Suppressor macrophage treated with lipopolysaccharide for 4 hours (primary cell): ENCODE measurements at regions not wholly inside any gene's neighbourhood (a gene's known extent, or its start where the extent isn't known, plus 50 kb on each side); places are given as distances from the start of the nearest gene placed in this dataset.
"Not testable (repeated sequence)": the region's sequence is repeated elsewhere in the genome, so short reads cannot be mapped to it uniquely, and the experiment has no call there.

ENCODE experiments used
- DNase-seq: peaks from one replicate; pipeline ENCODE4 v3.0.0-alpha.2; 2020

DNA sequence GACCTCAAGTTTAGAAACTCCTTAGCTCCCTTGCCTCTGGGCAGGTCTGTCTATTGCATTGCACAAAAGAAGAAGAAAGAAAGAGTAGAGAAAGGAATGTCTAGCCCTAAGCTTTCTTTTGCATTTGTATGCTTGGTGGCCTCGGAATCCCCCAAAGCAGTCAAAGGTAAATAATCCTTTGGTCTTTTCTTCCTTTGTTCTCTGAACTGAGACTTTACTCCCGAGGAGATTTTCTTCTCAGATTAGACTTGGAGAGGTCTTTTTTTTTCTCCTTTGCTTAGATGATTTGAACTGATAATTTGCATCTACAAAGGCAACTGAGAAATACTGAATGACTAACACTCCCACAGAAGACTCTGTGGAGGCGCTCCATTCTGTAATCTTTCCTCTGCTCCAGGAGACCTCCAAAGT is 93.2 kb downstream of the AKR1D1 start:
- DNase-seq: no peak

DNA sequence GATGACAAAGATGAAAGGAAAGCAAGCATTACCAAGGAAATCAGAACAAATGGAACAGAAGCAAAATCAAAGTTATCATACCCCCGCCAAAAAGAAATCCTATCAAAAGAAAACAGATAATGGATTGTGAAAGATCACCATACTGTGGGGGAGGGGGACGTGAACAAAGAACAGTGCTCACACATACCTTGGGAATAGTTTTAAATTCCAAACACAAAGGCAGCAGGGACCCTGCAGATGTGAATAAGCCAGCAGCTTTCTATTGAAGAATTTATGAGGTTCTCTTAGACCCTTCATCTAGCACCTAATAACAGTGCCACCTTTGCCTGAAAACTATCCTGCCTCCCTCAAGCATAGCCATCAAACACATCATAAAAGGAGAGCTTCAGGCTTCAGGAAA is 94.0 kb downstream of the AKR1D1 start:
- DNase-seq: no peak

DNA sequence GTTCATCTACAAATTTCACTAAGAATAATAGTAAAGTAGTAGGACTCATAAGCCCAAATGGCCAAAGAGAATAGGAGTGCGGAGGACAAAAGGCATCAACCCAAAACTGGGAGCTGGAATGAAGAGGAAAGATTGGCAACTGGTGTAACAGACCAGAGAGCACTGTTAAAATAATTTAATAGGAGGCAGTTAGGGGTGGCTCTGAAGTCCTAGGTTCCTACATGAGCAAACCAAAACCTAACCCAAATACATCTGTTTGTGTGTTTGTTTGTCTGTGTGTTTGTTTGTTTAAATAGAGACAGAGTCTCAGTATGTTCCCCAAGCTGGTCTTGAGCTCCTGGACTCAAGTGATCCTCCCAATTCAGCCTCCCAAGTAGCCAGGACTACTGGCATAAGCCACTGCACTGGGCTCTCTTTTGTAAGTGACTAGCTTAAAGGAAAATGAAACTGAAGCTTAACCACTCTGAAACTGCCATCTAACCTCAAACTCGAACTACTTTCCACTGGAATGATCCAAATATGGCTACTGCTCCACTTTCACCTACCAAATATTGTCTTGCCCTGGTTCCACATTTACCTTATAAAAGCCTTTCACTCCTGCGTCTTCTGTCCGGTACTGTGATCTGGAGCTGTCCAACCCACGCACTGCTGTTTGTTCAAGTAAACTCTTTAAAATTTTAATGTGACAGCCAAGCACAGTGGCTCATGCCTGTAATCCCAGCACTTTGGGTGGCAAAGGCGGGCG is 94.9 kb downstream of the AKR1D1 start:
- DNase-seq: peak; percentile 53

DNA sequence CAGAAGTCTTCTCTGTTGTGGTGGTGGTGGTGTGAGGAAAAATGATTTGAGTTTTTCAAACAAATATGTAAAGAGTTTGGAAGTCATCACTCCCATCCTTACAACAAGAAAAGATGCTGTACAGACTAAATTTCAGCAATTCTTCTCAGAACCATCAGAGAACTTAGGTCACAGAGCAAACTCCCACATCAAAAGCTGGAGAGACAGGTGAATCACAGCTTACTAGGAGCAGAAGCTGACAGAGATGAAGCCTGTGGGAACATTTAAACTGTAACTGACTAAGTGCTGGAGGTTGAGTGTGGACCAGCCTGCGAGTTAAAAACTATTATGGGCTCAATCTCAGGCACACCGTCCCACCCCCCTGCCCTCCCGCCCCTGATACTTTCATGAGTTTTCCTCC is 97.3 kb downstream of the AKR1D1 start:
- no peak for DNase-seq

DNA sequence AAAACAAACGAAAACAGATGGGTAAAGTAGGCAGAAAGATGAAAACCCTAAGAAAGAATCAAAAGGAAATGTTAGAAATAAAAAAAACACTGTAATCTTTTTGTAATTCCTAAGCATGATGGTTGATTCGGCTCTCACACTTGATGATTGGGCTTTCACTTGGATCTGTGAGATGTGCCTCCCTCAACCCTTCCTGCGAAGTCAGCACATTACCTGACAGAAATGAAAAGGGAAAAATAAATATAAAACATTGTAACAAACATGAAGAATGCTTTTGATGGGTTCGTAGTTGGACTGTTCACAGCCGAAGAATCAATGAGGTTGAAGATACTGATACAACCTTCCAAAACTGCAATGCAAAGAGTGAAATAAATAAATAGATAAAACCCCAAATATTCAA is 99.8 kb downstream of the AKR1D1 start:
- no peak for DNase-seq

DNA sequence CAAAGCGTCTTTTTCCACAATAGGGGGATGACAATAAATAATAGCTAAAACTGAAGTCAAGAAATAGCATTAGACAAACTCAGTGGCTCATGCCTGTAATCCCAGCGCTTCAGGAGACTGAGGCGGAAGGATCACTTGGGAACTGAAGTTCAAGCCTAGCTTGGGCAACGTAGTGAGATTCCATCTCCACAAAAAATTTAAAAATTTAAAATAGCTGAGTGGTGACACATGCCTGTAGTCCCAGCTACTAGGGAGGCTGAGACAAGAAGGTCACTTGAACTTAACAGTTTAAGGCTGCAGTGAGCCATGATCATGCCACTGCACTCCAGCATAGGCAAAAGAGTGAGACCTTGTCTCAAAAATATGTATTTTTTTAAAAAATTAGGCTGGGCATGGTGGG is 107.9 kb downstream of the AKR1D1 start:
- no peak for DNase-seq

DNA sequence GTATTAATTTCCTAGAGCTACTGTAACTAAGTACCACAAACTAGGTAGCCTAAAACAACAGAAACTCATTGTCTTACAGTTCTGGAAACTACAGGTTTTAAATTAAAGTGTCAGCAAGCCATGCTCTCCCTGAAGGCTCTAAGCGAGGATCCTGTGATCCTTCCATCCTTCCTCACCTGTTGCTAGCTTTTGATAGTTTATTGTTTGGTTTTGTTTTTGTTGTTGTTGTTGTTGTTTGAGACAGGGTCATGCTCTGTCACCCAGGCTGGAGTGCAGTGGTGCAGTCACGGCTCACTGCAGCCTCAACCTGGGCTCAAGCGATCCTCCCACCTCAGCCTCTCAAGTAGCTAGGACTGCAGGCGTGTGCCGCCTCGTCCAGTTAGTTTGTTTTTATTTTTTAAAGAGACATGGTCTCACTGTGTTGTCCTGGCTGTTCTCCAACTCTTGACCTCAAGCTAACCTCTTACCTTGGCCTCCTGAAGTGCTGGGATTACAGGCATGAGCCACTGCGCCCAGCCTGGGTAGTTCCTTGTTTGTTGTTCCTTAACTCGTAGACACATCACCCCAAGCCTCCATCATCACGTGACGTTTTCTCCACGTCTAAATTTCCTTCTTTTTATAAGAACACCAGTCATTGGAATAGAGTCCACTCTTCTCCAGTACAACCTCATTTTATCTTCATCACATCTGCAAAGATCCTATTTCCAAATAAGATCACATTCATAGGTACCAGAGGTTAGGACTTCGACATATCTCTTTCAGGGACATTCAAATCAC is 109.1 kb downstream of the AKR1D1 start:
- DNase-seq: no peak

DNA sequence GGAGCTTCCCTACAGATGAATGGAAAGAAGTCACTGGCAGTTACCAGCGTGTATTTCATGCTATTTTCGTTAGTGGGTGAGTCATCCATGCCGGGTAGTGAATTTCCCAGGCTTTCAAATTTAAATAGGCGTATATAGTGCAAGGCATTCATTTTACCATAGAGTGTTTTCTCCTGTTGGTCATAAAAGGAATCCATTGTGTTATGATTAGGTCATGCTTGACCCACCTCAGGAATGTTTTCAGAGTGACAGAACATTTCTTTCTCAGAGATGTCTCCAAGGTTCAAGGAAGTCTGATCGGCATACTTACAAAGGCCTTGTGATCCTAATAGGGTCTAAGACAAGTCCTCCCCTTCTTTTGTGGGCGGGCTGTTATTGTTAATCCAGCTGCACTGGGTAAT is 110.7 kb downstream of the AKR1D1 start:
- peak; percentile 63 for DNase-seq

DNA sequence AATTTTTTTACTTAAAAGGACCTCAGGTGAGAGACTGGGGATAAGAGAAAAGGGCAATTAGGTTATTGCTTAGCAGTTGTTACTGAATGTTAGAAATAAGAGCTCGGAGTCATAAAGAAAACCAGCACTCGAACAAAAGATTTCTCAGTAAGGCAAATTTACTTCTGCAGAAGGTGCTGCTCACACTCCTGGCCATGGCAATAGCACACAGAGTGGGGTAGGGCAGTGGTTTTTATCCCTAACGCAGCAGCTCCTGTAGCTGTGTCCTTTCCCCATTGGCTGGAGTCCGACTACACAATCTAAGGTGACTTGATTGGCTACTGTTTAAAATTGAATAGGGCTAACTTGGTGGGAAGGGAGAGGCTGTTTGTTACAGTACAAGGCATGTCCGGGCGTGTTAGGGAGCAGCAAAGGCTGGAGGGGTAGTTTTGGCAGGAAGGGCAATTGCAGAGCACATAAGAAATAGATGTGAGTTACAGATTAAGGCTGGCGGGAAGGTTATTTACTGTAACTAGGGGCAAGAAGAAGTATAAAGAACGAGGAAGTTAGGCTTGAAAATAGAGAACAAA is 112.1 kb downstream of the AKR1D1 start:
- DNase-seq: no peak

DNA sequence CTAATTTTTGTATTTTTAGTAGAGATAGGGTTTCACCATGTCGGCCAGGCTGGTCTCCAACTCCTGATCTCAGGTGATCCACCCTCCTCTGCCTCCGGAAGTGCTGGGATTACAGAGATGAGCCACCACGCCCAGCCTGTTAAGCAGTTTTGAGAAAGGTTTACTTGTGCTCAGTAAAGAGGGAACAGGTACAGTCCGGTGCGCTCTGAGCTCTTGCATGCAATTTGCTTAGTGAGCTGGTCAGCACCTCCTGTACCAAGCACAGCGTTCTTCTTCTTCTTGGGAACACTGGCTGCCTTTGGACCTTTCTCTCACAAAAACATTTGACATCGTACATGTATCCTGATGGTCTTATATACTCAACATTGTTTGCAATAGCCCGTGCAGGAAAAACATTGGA is 118.3 kb downstream of the AKR1D1 start:
- DNase-seq: no peak

DNA sequence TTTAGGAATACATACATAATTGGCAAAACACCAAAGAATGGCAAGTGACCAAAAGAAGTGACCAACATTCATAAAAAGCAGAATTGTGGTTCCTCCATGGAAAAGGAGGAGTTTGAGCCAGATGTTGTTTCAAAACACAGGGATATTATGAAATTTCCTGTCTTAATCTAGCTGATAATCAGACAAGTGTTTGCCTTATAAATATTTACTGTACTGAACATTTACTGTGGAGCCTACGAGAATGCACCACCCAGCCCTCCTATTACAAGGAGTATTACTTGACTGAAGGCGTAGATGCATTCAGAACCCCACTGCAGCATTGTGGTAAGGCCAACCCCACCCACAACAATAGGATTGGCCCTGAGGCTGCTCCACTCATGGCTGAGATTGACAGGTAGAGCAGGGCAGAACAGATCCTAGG is 118.9 kb downstream of the AKR1D1 start:
- peak; percentile 34 for DNase-seq

DNA sequence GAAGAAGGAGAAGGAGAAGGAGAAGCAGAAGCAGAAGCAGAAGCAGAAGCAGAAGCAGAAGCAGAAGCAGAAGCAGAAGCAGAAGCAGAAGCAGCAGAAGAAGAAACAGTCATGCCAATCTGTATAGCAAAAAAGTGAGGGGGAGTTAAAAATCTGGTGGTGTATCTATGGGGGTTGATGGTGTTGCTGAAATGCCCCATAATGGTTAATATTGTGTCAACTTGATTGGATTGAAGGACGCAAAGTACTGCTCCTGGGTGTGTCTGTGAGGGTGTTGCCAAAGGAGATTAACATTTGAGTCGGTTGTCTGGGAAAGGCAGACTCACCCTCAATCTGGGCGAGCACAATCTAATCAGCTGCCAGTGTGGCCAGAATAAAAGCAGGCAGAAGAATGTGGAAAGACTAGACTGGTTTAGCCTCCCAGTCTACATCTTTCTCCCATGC is 120.3 kb downstream of the AKR1D1 start:
- peak; percentile 68 for DNase-seq

DNA sequence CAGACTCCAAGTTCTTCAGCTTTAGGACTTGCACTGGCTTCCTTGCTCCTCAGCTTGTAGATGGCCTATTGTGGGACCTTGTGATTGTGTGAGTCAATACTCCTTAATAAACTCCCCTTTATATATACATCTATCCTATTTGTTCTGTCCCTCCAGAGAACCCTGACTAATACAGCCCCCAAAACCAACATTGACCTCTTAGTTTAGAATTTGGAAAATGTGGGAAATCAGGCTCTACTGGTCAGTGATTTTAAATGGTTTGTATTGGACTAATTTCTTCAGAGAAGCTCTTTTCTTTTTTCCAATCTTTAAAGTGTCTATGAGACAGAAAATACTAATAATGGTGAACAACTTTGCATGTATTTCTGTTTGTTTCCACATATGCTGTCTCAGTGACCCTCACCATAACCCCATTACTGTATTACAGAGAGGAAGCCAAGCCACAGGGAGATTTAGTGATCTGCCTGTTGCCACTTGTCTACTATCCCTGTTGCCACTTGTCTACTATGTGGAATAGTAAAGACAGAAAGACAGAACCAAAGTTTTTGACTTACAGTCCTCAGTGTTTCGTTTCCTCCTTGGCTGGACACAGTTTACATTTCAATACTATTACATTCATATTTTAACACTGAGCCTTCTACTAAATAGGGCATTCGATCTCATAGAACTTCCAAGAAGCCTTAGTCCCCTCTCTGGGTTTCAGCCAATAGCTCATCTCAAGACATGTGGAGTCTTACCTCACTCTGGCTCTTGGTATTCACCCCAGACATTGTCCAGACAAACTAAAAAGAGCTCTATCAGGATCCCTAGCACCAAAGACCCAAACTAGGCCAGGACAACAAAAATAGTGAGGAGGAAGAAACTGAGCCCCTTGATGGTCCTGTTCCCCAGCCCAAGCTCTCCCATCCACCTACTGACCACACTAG is 121.0 kb downstream of the AKR1D1 start:
- peak; percentile 25 for DNase-seq

DNA sequence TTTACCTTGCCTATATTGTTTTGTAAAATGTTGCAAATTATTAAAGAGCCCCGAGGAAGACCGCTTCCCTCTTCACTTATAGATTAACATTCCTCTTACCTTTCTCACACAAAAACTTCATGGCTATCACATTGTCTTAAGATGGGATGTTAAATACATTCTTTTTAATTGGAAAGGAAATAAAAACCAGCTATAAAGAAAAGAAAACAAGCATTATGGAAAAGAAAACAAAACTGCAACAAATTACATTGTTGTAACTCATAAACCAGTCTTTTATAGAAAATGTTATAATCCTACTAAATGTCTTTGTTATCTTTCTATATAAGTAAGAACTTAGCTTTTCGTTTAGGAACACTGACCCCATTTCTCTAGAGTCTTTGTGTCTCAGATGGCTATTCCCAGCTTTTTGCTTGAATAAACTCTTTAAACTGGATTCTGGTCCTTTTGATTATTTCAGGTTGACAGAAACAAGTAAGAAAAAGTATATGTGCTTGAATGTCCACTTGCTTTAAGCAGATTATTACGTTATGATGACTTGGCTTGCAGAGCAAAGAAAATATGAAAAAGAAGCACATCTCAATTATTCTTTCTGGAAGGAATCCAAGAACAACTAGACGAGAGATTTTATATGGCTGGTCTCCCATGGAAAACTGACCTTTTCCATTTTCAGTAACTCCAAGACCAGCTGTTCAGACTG is 128.2 kb downstream of the AKR1D1 start:
- no peak for DNase-seq

DNA sequence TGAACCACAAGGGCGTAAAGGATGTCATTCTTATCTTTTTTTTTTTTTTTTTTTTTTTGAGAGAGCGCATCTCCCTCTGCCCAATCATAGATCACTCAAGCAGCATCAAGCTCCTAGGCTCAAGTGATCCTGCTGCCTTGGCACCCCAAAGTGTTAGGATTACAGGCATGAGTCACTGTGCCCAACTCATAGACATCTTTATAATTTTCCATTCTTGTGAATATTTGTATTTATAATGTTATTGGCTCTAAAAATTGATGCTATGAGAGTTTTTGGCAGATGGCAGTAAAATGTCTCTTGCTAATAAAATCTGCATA is 128.7 kb downstream of the AKR1D1 start:
- DNase-seq: no peak

DNA sequence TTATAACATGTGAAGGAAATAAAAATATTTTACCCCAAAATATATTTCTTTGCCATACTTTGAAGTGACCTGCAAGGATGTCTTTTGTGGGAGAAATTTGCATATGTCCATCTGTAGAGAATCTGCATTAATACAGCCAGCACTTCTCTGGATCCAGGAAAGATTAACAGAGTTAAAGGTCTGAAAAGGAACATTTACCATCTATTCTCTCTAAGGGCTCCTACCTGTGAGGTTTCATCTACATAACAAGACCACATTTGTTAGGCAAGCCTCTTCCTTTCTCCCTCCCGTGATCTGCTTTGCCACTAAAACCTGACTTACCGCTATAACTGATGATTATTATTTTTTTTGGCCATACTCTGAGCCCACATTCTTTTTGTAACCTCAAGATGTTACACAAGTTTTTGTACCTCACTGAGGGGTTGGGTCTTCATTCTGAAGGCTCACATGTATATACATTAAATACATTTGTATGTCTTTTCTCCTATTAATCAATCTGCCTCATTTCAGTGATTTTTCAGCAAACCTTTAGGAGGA is 129.4 kb downstream of the AKR1D1 start:
- no peak for DNase-seq

DNA sequence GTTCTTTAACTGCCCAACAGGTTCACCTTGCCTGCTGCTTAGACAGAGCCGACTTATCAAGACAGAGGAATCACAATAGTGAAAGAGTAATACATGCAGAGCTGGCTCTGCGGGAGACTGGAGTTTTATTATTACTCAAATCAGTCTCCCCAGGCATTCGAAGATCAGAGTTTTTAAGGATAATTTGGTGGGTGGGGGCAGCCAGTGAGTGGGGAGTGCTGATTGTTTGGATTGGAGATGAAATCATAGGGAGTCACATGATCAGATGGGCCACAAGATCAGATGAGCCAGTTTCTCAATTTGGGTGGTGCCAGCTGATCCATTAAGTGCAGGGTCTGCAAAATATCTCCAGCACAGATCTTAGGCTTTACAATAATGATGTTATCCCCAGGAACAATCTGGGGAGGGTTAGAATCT is 131.3 kb downstream of the AKR1D1 start:
- no peak for DNase-seq

DNA sequence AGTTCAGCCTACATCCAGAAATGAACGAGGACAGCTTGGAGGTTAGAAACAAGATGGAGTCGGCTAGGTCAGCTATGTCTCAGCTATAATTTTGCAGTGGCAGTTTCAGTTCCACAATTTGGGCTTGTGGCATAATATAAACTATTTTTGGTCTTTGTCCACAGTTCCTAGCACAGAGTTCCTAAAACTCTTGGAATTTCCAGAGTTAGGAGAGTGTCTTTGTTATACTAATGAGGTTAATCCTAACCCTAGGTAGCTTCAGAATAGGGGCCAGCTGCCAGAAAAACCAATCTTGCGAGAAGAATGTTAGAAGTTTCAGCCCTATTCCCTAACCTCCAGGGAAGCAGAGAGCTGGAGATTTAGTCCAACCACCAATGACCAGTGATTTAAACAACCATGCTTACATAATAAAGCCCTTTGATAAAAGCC is 131.9 kb downstream of the AKR1D1 start:
- peak; percentile 31 for DNase-seq

DNA sequence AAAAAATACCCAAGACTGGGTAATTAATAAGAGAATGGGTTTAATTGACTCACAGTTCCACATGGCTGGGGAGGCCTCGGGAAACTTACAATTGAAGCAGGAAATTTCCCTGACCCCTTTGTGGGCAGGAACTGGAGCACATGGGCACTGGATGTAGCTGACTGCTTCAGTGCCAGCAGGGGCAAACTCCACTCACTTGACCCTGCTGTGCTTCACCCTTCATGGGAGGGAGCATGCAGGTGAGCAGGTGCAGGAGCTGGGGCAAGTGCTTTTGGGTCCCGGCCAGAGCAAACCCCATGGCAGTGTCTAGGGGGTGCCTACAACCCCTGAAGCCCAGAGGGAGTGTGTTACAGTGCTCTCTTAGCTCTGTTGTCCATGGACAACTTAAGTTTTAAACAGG is 132.6 kb downstream of the AKR1D1 start:
- no peak for DNase-seq

DNA sequence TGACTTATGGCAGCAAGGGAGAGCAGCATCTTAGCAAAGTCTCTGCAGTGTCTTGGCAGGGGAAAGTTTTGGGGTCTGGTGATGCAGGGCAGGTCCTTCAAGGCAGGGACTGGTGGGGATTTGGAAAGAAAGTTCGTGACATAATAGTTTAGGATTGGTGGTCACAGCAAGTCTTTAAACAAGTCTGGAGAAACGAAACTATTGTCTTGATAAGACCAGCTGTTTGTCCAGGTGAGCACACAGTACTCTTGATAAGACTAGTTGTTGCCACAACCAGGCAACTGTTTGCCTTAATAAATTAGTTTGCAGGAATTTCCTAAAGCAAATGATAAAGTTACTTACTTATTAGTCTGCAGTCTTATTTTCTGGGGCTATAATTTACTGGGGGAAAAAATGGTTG is 136.1 kb downstream of the AKR1D1 start:
- no peak for DNase-seq

DNA sequence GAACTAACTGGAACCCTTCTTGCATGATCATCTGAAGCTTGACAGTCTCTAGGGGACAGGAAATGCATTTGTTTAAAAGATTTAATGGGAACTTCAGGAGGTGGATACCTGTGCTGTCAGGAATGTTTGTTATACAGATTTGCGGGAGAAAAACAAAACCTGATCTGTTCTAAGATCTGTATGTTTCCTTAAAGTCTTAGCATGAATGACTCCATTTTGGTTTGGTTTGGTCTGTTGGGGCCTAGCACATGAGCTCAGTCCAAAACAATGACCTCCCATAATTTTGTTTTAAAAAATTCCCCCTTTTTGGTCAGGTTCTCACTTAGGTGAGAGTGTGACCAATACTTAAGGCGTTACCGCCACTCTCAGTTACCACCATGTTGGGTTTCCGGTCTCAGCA is 138.7 kb downstream of the AKR1D1 start:
- no peak for DNase-seq

DNA sequence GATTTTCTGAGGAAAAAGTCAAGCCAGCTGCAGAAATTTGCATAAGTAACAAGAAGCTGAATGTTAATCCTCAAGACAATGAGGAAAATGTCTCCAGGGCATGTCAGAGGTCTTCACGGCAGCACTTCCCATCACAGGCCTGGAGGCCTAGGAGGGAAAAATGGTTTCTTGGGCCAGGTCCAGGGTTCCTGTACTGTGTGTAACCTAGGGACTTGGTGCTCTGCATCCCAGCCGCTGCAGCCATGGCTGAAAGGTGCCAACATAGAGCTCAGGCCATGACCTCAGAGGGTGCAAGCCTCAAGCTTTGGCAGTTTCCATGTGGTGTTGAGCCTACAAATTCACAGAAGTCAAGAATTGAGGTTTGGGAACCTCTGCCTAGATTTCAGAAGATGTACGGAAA is 144.1 kb downstream of the AKR1D1 start:
- not testable (repeated sequence) for DNase-seq
